PC-3 (cell line): ENCODE measurements at regions not wholly inside any gene's neighbourhood (a gene's known extent, or its start where the extent isn't known, plus 50 kb on each side); places are given as distances from the start of the nearest gene placed in this dataset.

Source experiments
- ATAC-seq: fragments of 200-7000 bp; cut with Tn5 transposase; 2 replicates; pipeline ENCODE4 v1.9.1; 2020; ENCODE audit warnings: mild to moderate bottlenecking, moderate library complexity
- BruUV-seq: library from RNA; stranded (reverse); fragments of 400-500 nt; replicated peaks from 2 replicates; lab custom pipeline; 2021; lab: Mats Ljungman, UMichigan
- CTCF ChIA-PET: fragments of 300-600 bp; sonication (Branson Sonifier 250); formaldehyde crosslinking; loops from one replicate; lab custom pipeline; 2022; ENCODE audit warnings: antibody characterized with exemption; lab: Charles Lee
- POLR2A ChIA-PET: fragments of 300-600 bp; sonication (Branson Sonifier 250); formaldehyde crosslinking; loops from one replicate; lab custom pipeline; 2022; ENCODE audit warnings: antibody characterized with exemption; ENCODE audit not compliant: unreplicated experiment; lab: Charles Lee
- DNase-seq: peaks from one replicate; pipeline ENCODE4 v3.0.0-alpha.2; 2015
- H2AFZ ChIP-seq: fragments of 300-600 bp; sonication (generic); 2 replicates; pipeline ENCODE4 v1.6.0; 2016; ENCODE audit warnings: antibody characterized with exemption, low read length
- H3F3A ChIP-seq: fragments of 300-600 bp; sonication (generic); one replicate; pipeline ENCODE4 v1.6.0; 2017; ENCODE audit warnings: antibody characterized with exemption, low read length, control low read depth, mild to moderate bottlenecking; ENCODE audit not compliant: unreplicated experiment
- H3K27ac ChIP-seq: fragments of 300-600 bp; sonication (generic); 2 replicates; pipeline ENCODE4 v1.5.1; 2016; ENCODE audit warnings: mild to moderate bottlenecking, low read length
- H3K27me3 ChIP-seq: fragments of 300-600 bp; sonication (generic); 2 replicates; pipeline ENCODE4 v1.6.1; 2016; ENCODE audit warnings: low read length, mixed read lengths
- H3K36me3 ChIP-seq: fragments of 300-600 bp; sonication (generic); 2 replicates; pipeline ENCODE4 v1.6.1; 2016; ENCODE audit warnings: low read depth, mixed run types, low read length, mixed read lengths
- H3K4me1 ChIP-seq: fragments of 300-600 bp; sonication (generic); 2 replicates; pipeline ENCODE4 v1.5.1; 2016; ENCODE audit warnings: low read length; ENCODE audit not compliant: insufficient read depth
- H3K4me2 ChIP-seq: fragments of 300-600 bp; sonication (generic); 2 replicates; pipeline ENCODE4 v1.6.0; 2016; ENCODE audit warnings: low read length
- H3K4me3 ChIP-seq: fragments of 300-600 bp; sonication (generic); 2 replicates; pipeline ENCODE4 v1.5.1; 2016; ENCODE audit warnings: mild to moderate bottlenecking, low read length, mixed read lengths
- H3K79me2 ChIP-seq: fragments of 300-600 bp; sonication (generic); 2 replicates; pipeline ENCODE4 v1.6.1; 2017; ENCODE audit warnings: low read length, mixed read lengths
- H3K9ac ChIP-seq: fragments of 300-600 bp; sonication (generic); 2 replicates; pipeline ENCODE4 v1.6.0; 2016; ENCODE audit warnings: mild to moderate bottlenecking, low read length
- H3K9me2 ChIP-seq: fragments of 300-600 bp; sonication (generic); replicated peaks from 2 replicates; pipeline ENCODE4 v1.6.1; 2016; ENCODE audit warnings: mixed run types, low read length, mixed read lengths
- H3K9me3 ChIP-seq: fragments of 300-600 bp; sonication (generic); 2 replicates; pipeline ENCODE4 v1.6.1; 2016; ENCODE audit warnings: low read length, mixed read lengths
- H4K20me1 ChIP-seq: fragments of 300-600 bp; sonication (generic); 2 replicates; pipeline ENCODE4 v1.6.1; 2016; ENCODE audit warnings: low read length, mixed read lengths
- CTCF ChIP-seq: fragments of 300-600 bp; sonication (generic); conservative IDR thresholded peaks from 2 replicates; pipeline ENCODE4 v1.5.1; 2017; ENCODE audit warnings: antibody characterized with exemption, low read depth, mild to moderate bottlenecking, low read length
- EZH2 ChIP-seq: fragments of 300-600 bp; sonication (generic); IDR thresholded peaks from one replicate; pipeline ENCODE4 v1.6.1; 2017; ENCODE audit warnings: antibody characterized with exemption, mild to moderate bottlenecking, low read length; ENCODE audit not compliant: unreplicated experiment
- EZH2phosphoT487 ChIP-seq: fragments of 300-600 bp; sonication (generic); IDR thresholded peaks from 2 replicates; pipeline ENCODE4 v1.6.1; 2018; ENCODE audit warnings: mild to moderate bottlenecking, antibody characterized with exemption, low read length, borderline replicate concordance
- intact Hi-C: fragments of 100-400 bp; cut with micrococcal nuclease; formaldehyde crosslinking; loops from 2 replicates; pipeline ENCODE4 v1.9.0; 2023

DNA sequence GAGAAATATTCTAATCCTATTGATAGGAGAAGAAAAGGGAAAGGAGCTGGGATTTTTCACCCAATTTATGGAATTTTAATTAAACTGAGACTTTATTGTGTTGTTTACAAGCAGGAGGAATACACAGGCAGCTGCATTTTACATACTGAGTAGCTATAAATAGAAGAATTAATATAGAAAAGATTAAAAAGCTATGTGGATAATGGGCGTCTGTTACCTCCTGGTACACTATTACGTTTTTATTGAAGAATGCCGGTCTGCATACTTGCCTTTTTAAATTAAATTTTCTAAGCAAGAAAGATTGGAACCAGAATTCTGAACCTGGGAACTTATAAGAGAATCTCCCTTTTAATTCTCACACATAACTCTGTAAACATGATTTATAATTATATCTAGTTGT is 52.1 kb upstream of the CACHD1 start:
- Histone ChIP-seq H3K9ac (no peak overlapping the region), H4K20me1 (no peaks in the 10 kb centered on the region), H3K36me3 (no peaks in the 10 kb centered on the region), H2AFZ (no peak overlapping the region), H3K79me2 (no peaks in the 10 kb centered on the region), H3K4me3 (no peak overlapping the region), H3K27ac (no peak overlapping the region), H3K27me3 (no peaks in the 10 kb centered on the region), H3K9me3 (no peaks in the 10 kb centered on the region), H3K9me2 (no peaks in the 10 kb centered on the region), H3K4me1 (no peaks in the 10 kb centered on the region), H3F3A (no peaks in the 10 kb centered on the region), H3K4me2 (no peak overlapping the region)
- intact Hi-C loops = no loop called here
- CTCF ChIA-PET = no interaction called here
- ATAC-seq = no peak
- no peak for DNase-seq
- no TSS peak for BruUV-seq
- no peak for TF ChIP-seq EZH2
- no peak for TF ChIP-seq CTCF
- TF ChIP-seq EZH2phosphoT487 = no peak
- POLR2A ChIA-PET = no interaction called here
